ENCODE measurements at regions not wholly inside any gene's neighbourhood (a gene's known extent, or its start where the extent isn't known, plus 50 kb on each side); places are given as distances from the start of the nearest gene placed in this dataset.

- no peak for TF ChIP-seq CTCF (IDR thresholded peaks at IDR 0.05)
- ATAC-seq (ENCODE audit: low FRiP score) (no peak), DNase-seq (ENCODE audit: low spot score) (no peak)
Observed at GRCh38 chr20:60480950-60481742, 522.9 kb downstream of the CDH26 start.

- no peak for DNase-seq (ENCODE audit: low spot score)
- ATAC-seq (ENCODE audit: low FRiP score): no peak
- TF ChIP-seq CTCF (IDR thresholded peaks at IDR 0.05): no peak
Observed at GRCh38 chr20:60481743-60482133, 523.5 kb downstream of the CDH26 start.

- DNase-seq (ENCODE audit: low spot score) (no peak), ATAC-seq (ENCODE audit: low FRiP score) (no peak)
- no peak for TF ChIP-seq CTCF (IDR thresholded peaks at IDR 0.05)
Observed at GRCh38 chr20:60482221-60483008, 524.2 kb downstream of the CDH26 start.

- ATAC-seq (ENCODE audit: low FRiP score) (no peak), DNase-seq (ENCODE audit: low spot score) (no peak)
- TF ChIP-seq CTCF (IDR thresholded peaks at IDR 0.05): no peak
Observed at GRCh38 chr20:60483371-60483770, 525.1 kb downstream of the CDH26 start.

GRCh38 chr20:60484316-60484715, 526.1 kb downstream of the CDH26 start:
- ATAC-seq (ENCODE audit: low FRiP score) (no peak), DNase-seq (ENCODE audit: low spot score) (no peak)
- no peak for TF ChIP-seq CTCF (IDR thresholded peaks at IDR 0.05)

GRCh38 chr20:60485012-60485760, 527.0 kb downstream of the CDH26 start:
- no peak for TF ChIP-seq CTCF (IDR thresholded peaks at IDR 0.05)
- no peak for DNase-seq (ENCODE audit: low spot score)
- ATAC-seq (ENCODE audit: low FRiP score): no peak
